GM12865 (cell line): ENCODE measurements at regions not wholly inside any gene's neighbourhood (a gene's known extent, or its start where the extent isn't known, plus 50 kb on each side); places are given as distances from the start of the nearest gene placed in this dataset.
"Not testable (repeated sequence)": the region's sequence is repeated elsewhere in the genome, so short reads cannot be mapped to it uniquely, and the experiment has no call there.

Source experiments
- DNase-seq: peaks from one replicate; pipeline ENCODE4 v3.0.0; 2010; ENCODE audit warnings: low read depth
- H3K4me3 ChIP-seq: 2 replicates; pipeline ENCODE4 v1.5.1; 2011; ENCODE audit warnings: mild to moderate bottlenecking, low read depth, low read length, control low read depth
- TF ChIP-seq, protein P1 (sequence below): IDR thresholded peaks from 2 replicates; pipeline ENCODE4 v1.5.1; 2011; ENCODE audit warnings: low read length, control low read depth, low read depth, inconsistent platforms; ENCODE audit not compliant: insufficient read depth; ENCODE audit errors: missing control alignments

DNA sequence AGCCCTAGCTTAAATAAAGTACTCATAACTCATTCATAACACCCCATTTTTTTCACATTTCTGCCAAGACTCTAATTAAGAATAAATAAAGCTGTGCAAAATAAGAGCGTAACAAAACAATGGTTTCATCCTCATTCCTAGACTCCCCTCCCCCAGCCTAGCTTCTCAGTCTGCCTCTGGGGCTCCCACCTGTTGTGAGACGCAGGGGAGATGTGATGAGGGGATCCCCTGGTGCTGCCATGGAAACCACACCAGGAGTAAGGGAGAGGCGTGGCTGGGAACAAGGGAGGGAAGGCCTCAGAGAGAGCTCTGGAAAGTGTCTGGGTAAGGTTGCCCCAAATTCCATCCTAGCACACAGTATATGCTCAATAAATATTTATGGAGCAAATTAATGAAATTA, 93.3 kb upstream of the USP29 start:
- TF ChIP-seq, protein P1, sequence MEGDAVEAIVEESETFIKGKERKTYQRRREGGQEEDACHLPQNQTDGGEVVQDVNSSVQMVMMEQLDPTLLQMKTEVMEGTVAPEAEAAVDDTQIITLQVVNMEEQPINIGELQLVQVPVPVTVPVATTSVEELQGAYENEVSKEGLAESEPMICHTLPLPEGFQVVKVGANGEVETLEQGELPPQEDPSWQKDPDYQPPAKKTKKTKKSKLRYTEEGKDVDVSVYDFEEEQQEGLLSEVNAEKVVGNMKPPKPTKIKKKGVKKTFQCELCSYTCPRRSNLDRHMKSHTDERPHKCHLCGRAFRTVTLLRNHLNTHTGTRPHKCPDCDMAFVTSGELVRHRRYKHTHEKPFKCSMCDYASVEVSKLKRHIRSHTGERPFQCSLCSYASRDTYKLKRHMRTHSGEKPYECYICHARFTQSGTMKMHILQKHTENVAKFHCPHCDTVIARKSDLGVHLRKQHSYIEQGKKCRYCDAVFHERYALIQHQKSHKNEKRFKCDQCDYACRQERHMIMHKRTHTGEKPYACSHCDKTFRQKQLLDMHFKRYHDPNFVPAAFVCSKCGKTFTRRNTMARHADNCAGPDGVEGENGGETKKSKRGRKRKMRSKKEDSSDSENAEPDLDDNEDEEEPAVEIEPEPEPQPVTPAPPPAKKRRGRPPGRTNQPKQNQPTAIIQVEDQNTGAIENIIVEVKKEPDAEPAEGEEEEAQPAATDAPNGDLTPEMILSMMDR, result no peak
- H3K4me3 ChIP-seq, result no peak overlapping the region
- DNase-seq, result no peak

DNA sequence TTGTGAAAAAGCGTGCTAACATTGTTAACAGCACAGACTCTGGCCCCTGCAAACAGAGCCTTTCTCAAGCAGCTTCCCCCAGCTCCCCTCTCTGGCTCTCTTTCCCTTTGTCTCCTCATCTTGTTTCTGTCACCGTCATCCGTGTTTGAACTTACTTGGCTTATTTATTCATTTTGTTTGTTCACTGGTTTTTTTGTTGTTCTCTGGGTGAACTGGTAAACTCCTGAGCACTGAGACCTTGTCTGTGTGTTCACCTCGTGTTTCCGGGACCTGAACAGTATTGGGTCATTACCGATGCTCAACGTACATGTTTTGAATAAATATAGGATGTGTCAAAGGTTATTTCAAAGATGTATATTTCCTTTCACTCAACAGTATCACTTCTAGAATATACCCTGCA, 92.4 kb upstream of the USP29 start:
- DNase-seq, result no peak
- no peak overlapping the region for H3K4me3 ChIP-seq
- TF ChIP-seq, protein P1, result no peak

DNA sequence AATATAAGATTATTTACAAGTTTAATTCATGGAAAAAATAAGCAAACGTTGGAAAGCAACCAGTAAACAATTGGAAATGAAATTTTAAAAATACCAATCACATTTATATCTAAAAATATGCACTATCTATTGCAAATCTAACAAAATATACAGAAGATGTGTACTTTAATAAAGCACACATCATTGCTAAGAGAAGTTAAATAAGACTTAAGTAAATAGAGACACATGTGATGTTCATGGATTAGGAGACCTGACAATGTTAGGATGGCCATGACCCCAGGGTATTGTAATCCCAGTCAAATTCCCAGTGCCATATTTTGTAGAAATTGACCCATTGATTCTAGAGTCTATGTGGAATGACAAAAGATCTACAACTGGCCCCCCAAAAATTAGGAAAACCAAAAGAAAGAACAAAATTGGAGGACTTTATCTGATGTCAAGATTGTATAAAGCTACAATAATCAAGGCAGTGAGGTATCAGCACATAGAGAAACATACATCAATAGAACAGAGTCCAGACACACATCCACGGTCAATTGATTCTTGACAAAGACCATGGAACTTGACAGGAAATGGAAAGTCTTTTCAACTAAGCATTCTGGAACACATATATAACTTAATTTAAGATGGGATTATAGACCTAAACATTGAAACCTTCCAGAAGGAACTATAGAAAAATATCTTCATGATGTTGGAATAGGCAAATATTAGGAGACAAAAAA, 90.8 kb upstream of the USP29 start:
- TF ChIP-seq, protein P1, result no peak
- DNase-seq, result no peak

DNA sequence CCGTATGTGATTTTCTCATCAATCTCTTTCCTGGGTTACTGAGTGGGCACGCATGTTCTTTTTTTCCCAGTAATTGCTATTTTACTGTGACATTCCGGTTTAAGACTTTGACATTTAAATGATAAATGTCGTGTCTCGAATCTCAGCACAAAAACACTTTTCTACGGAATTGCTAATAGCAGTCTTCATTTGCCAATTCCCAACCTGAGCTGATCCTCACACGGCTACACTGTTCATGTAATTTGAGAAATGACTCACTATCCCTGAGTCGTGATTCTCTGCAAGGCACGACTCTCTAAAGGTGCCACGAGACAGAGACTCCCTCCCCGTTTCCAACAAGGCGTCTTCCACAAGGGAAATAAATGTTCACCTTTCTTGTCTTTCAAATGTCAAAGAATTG, 88.7 kb upstream of the USP29 start:
- TF ChIP-seq, protein P1, result no peak
- no peak overlapping the region for H3K4me3 ChIP-seq
- no peak for DNase-seq

More for the DNA sequence above, 90.8 kb upstream of the USP29 start:
- H3K4me3 ChIP-seq, result no peak overlapping the region

DNA sequence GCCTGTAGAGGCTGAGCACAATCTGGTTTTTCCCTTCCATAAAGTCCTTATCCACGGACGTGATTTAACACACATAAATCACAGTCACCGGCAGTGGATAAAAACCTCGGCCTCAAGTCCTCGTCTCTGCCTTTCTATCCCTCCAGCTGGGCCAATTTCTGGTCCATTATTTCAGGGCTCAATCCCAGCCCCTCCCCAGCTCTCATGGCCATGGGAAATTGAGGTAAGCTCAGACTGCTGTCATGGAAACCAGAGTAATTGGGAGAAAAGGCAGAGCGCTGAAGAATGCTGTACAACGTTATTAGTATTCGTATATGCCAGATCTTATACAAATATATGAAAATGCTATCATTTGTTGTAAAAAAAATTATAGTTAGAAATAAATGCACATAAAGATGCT, 86.2 kb upstream of the USP29 start:
- no peak for DNase-seq
- TF ChIP-seq, protein P1, result no peak
- H3K4me3 ChIP-seq, result no peak overlapping the region

DNA sequence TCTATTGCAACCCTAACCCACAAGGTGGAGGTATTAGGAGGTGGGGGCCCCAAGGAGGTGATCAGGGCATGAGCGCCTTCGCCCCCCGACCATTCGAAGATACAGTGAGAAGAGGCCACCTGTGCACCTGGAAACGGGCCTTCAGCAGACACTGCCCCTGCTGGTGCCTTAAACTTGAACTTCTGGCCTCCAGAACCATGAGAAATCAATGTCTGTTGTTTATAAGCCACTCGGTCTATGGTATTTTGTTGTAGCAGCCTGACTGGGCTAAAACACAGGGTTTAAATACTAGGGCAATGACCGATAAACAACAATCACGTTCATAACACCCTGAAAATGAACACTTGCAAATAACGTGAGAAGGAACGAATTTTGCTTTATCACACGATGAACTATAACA, 85.2 kb upstream of the USP29 start:
- TF ChIP-seq, protein P1, result no peak
- DNase-seq, result no peak

DNA sequence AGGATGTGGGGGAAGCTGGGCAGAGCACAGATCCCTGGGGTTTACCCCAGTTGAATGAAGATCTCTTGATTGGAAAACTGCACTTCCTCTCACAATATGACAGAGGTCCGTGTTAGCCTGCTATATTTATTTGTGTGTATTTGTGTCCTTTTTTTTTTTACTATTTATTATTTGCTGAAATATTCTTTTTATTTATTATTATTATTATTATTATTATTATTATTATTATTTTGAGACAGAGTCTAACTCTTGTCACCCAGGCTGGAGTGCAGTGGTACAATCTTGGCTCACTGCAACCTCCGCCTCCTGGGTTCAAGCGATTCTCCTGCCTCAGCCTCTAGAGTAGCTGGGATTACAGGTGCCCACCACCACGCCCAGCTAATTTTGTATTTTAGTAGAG, 84.0 kb upstream of the USP29 start:
- not testable (repeated sequence) for H3K4me3 ChIP-seq, DNase-seq

More for the DNA sequence above, 85.2 kb upstream of the USP29 start:
- H3K4me3 ChIP-seq, result no peak overlapping the region
